CD14-positive monocyte (primary cell): ENCODE measurements at regions not wholly inside any gene's neighbourhood (a gene's known extent, or its start where the extent isn't known, plus 50 kb on each side); places are given as distances from the start of the nearest gene placed in this dataset.

Source experiments
- DNase-seq, 3 donors: peaks; one replicate each; pipeline ENCODE4 v3.0.0-alpha.2; 2011 to 2022
- H2AFZ ChIP-seq: 2 replicates; pipeline ENCODE4 v1.6.0; 2012; ENCODE audit warnings: mild to moderate bottlenecking, low read depth, low read length, inconsistent platforms; ENCODE audit not compliant: insufficient read depth, poor library complexity, severe bottlenecking
- H3K27ac ChIP-seq, 2 donors: 1 replicate in 1 of 2; 2 replicates in 1 of 2; pipeline ENCODE4 v1.5.1; 2012 to 2013; ENCODE audit warnings: low read length in 2 of 2, control low read depth in 1 of 2, inconsistent platforms in 1 of 2, low read depth in 1 of 2, mild to moderate bottlenecking in 1 of 2
- H3K27me3 ChIP-seq, 2 donors: one replicate each; pipeline versions ENCODE4 v1.6.0 to v1.6.1; 2011 to 2013; ENCODE audit warnings: low read length in 2 of 2; ENCODE audit not compliant: control insufficient read depth in 2 of 2, insufficient read depth in 2 of 2
- H3K36me3 ChIP-seq, 2 donors: replicated peaks in 1 of 2; 1 replicate in 1 of 2; 2 replicates in 1 of 2; pipeline versions ENCODE4 v1.5.1 to v1.6.1; 2012 to 2013; ENCODE audit warnings: low read length in 2 of 2, control low read depth in 1 of 2, inconsistent platforms in 1 of 2, mild to moderate bottlenecking in 1 of 2; ENCODE audit not compliant: insufficient read depth in 2 of 2, control insufficient read depth in 1 of 2
- H3K4me1 ChIP-seq, 2 donors: 1 replicate in 1 of 2; 2 replicates in 1 of 2; pipeline versions ENCODE4 v1.5.1 to v1.6.1; 2012 to 2013; ENCODE audit warnings: low read length in 2 of 2, control low read depth in 1 of 2, inconsistent platforms in 1 of 2, mild to moderate bottlenecking in 1 of 2, moderate library complexity in 1 of 2; ENCODE audit not compliant: insufficient read depth in 2 of 2, control insufficient read depth in 1 of 2
- H3K4me2 ChIP-seq: replicated peaks from 2 replicates; pipeline ENCODE3; 2012; ENCODE audit warnings: low read length, moderate library complexity, mild to moderate bottlenecking; ENCODE audit not compliant: poor library complexity, severe bottlenecking; ENCODE audit errors: extremely low read depth
- H3K4me3 ChIP-seq, 3 experiments: fragments of 200-600 bp in 1 of 3; sonication (generic) in 1 of 3; replicated peaks in 1 of 3; 1 replicate in 2 of 3; 2 replicates in 1 of 3; pipeline ENCODE4 v1.5.1; 2011 to 2013; ENCODE audit warnings: low read length in 3 of 3, mild to moderate bottlenecking in 3 of 3, control low read depth in 2 of 3, low read depth in 2 of 3, inconsistent platforms in 1 of 3, moderate library complexity in 1 of 3
- H3K79me2 ChIP-seq: 2 replicates; pipeline ENCODE4 v1.6.0; 2012; ENCODE audit warnings: mild to moderate bottlenecking, control low read depth, inconsistent platforms, low read length, moderate library complexity; ENCODE audit not compliant: insufficient read depth
- H3K9ac ChIP-seq: 2 replicates; pipeline ENCODE4 v1.6.0; 2017; ENCODE audit warnings: low read length, mild to moderate bottlenecking; ENCODE audit not compliant: insufficient read depth, poor library complexity, severe bottlenecking
- H3K9me3 ChIP-seq, 2 donors: replicated peaks in 1 of 2; 1 replicate in 1 of 2; 2 replicates in 1 of 2; pipeline versions ENCODE4 v1.5.1 to v1.6.1; 2012 to 2013; ENCODE audit warnings: low read length in 2 of 2, control low read depth in 1 of 2; ENCODE audit not compliant: control insufficient read depth in 1 of 2, insufficient read depth in 1 of 2
- H4K20me1 ChIP-seq: 2 replicates; pipeline ENCODE4 v1.6.0; 2012; ENCODE audit warnings: mild to moderate bottlenecking, low read length, control low read depth, moderate library complexity; ENCODE audit not compliant: insufficient read depth
- H3K27ac Mint-ChIP-seq, 7 donors: one replicate each; pipeline ENCODE4 v1.8.0; 2020; ENCODE audit warnings: mild to moderate bottlenecking in 7 of 7, mixed read lengths in 7 of 7, moderate library complexity in 6 of 7, inconsistent platforms in 2 of 7
- H3K27me3 Mint-ChIP-seq, 3 donors: one replicate each; pipeline ENCODE4 v1.8.0; 2021 to 2022; ENCODE audit warnings: low read depth in 3 of 3, mild to moderate bottlenecking in 3 of 3, mixed read lengths in 3 of 3, moderate library complexity in 3 of 3, inconsistent platforms in 1 of 3
- H3K36me3 Mint-ChIP-seq, 2 donors: one replicate each; pipeline ENCODE4 v1.8.0; 2020; ENCODE audit warnings: mixed read lengths in 2 of 2, inconsistent platforms in 1 of 2, mild to moderate bottlenecking in 1 of 2
- H3K4me1 Mint-ChIP-seq: one replicate; pipeline ENCODE4 v1.8.0; 2020; ENCODE audit warnings: mild to moderate bottlenecking, mixed read lengths
- H3K4me3 Mint-ChIP-seq, 2 donors: one replicate each; pipeline ENCODE4 v1.8.0; 2020; ENCODE audit warnings: mild to moderate bottlenecking in 2 of 2, mixed read lengths in 2 of 2, moderate library complexity in 1 of 2
- H3K9me3 Mint-ChIP-seq, 7 donors: one replicate each; pipeline ENCODE4 v1.8.0; 2020 to 2022; ENCODE audit warnings: mixed read lengths in 7 of 7, mild to moderate bottlenecking in 6 of 7, moderate library complexity in 6 of 7, inconsistent platforms in 2 of 7
- CTCF ChIP-seq: fragments of 200-600 bp; IDR thresholded peaks from one replicate; pipeline ENCODE4 v1.8.0; 2022; ENCODE audit warnings: antibody characterized with exemption, mild to moderate bottlenecking
- WGBS: methylation state at CpG from one replicate; pipeline ENCODE4 v1.1.5; 2013; ENCODE audit warnings: missing lambda C conversion rate; ENCODE audit not compliant: insufficient coverage; 5-methylcytosine and 5-hydroxymethylcytosine counted together
- intact Hi-C, 2 donors: fragments of 100-400 bp; cut with micrococcal nuclease; formaldehyde crosslinking; loops; one replicate each; pipeline versions ENCODE4 v1.15.0 to v1.15.1; 2023

GRCh38 chr10:78869508-78870454 lies 199.0 kb upstream of the ZMIZ1 start:
- H3K27ac ChIP-seq, result no peak overlapping the region
- H3K36me3 ChIP-seq, result no peaks in the 10 kb centered on the region
- Mint-ChIP-seq H3K36me3 (no peaks in the 10 kb centered on the region), H3K4me3 (peak overlapping the region in 1 of 2 donors; percentile 24), H3K27me3 (peaks cover 12 to 35% (median 17%) of the 10 kb centered on the region in 3 donors), H3K27ac (no peak overlapping the region), H3K9me3 (peaks cover 0 to 2% (median 0%) of the 10 kb centered on the region in 7 donors), H3K4me1 (peaks cover 3% of the 10 kb centered on the region)
- no peak overlapping the region for H2AFZ ChIP-seq
- H3K27me3 ChIP-seq, result peaks cover 2 to 5% of the 10 kb centered on the region in 2 donors
- no peaks in the 10 kb centered on the region for H3K9me3 ChIP-seq
- 60% methylated on average over 14 of the region's 23 CpGs for WGBS
- TF ChIP-seq CTCF, result no peak
- H3K4me1 ChIP-seq, result no peaks in the 10 kb centered on the region
- intact Hi-C loops, result no loop called here
- H3K4me3 ChIP-seq, result no peak overlapping the region
- H3K4me2 ChIP-seq, result no peak overlapping the region
- no peaks in the 10 kb centered on the region for H3K79me2 ChIP-seq
- no peak overlapping the region for H3K9ac ChIP-seq
- no peaks in the 10 kb centered on the region for H4K20me1 ChIP-seq
- no peak for DNase-seq

GRCh38 chr10:78870458-78870857 lies 198.3 kb upstream of the ZMIZ1 start:
- no peak overlapping the region for H2AFZ ChIP-seq
- whole genome bisulfite sequencing, result 73% methylated on average over 2 of the region's 3 CpGs
- H3K27ac Mint-ChIP-seq, result no peak overlapping the region
- peaks cover 0 to 2% (median 0%) of the 10 kb centered on the region in 7 donors for H3K9me3 Mint-ChIP-seq
- H3K27me3 Mint-ChIP-seq, result peaks cover 12 to 35% (median 15%) of the 10 kb centered on the region in 3 donors
- peaks cover 2 to 5% of the 10 kb centered on the region in 2 donors for H3K27me3 ChIP-seq
- H3K4me1 ChIP-seq, result no peaks in the 10 kb centered on the region
- no peaks in the 10 kb centered on the region for H4K20me1 ChIP-seq
- H3K4me3 ChIP-seq, result no peak overlapping the region
- H3K79me2 ChIP-seq, result no peaks in the 10 kb centered on the region
- H3K9me3 ChIP-seq, result no peaks in the 10 kb centered on the region
- intact Hi-C loops, result no loop called here
- DNase-seq, result no peak
- H3K36me3 Mint-ChIP-seq, result no peaks in the 10 kb centered on the region
- H3K4me1 Mint-ChIP-seq, result peaks cover 3% of the 10 kb centered on the region
- no peaks in the 10 kb centered on the region for H3K36me3 ChIP-seq
- H3K4me3 Mint-ChIP-seq, result peak overlapping the region in 1 of 2 donors; percentile 24
- no peak overlapping the region for H3K9ac ChIP-seq
- H3K4me2 ChIP-seq, result no peak overlapping the region
- no peak for TF ChIP-seq CTCF
- H3K27ac ChIP-seq, result no peak overlapping the region
